ENCODE measurements at regions not wholly inside any gene's neighbourhood (a gene's known extent, or its start where the extent isn't known, plus 50 kb on each side); places are given as distances from the start of the nearest gene placed in this dataset.

GRCh38 chr15:47383801-47384200 lies 333.5 kb upstream of the SEMA6D start:
- H3K4me3 ChIP-seq (ENCODE audit: low read depth, low read length) = no peak overlapping the region
- DNase-seq (ENCODE audit: low read depth) = no peak

- peak; percentile 94 for DNase-seq (ENCODE audit: low read depth)
- H3K4me3 ChIP-seq (ENCODE audit: low read depth, low read length) = no peak overlapping the region
Measured at GRCh38 chr15:47384341-47384740, 333.0 kb upstream of the SEMA6D start.

- DNase-seq (ENCODE audit: low read depth) = no peak
- H3K4me3 ChIP-seq (ENCODE audit: low read depth, low read length) = no peak overlapping the region
Measured at GRCh38 chr15:47384776-47385175, 332.5 kb upstream of the SEMA6D start.

- H3K4me3 ChIP-seq (ENCODE audit: low read depth, low read length) = no peak overlapping the region
- DNase-seq (ENCODE audit: low read depth) = no peak
Measured at GRCh38 chr15:47386459-47386858, 330.8 kb upstream of the SEMA6D start.

- no peak overlapping the region for H3K4me3 ChIP-seq (ENCODE audit: low read depth, low read length)
- no peak for DNase-seq (ENCODE audit: low read depth)
Measured at GRCh38 chr15:47388299-47388698, 329.0 kb upstream of the SEMA6D start.

GRCh38 chr15:47390208-47390765 lies 327.0 kb upstream of the SEMA6D start:
- H3K4me3 ChIP-seq (ENCODE audit: low read depth, low read length) = no peak overlapping the region

GRCh38 chr15:47394286-47394809 lies 323.0 kb upstream of the SEMA6D start:
- H3K4me3 ChIP-seq (ENCODE audit: low read depth, low read length) = no peak overlapping the region

More at GRCh38 chr15:47390208-47390765, 327.0 kb upstream of the SEMA6D start:
- DNase-seq (ENCODE audit: low read depth) = no peak

GRCh38 chr15:47395076-47395475 lies 322.2 kb upstream of the SEMA6D start:
- DNase-seq (ENCODE audit: low read depth) = no peak
- H3K4me3 ChIP-seq (ENCODE audit: low read depth, low read length) = no peak overlapping the region

More at GRCh38 chr15:47394286-47394809, 323.0 kb upstream of the SEMA6D start:
- no peak for DNase-seq (ENCODE audit: low read depth)

- DNase-seq (ENCODE audit: low read depth) = no peak
- H3K4me3 ChIP-seq (ENCODE audit: low read depth, low read length) = no peak overlapping the region
Measured at GRCh38 chr15:47397655-47398054, 319.6 kb upstream of the SEMA6D start.

GRCh38 chr15:47398132-47398531 lies 319.2 kb upstream of the SEMA6D start:
- DNase-seq (ENCODE audit: low read depth) = no peak
- no peak overlapping the region for H3K4me3 ChIP-seq (ENCODE audit: low read depth, low read length)

GRCh38 chr15:47398594-47398993 lies 318.7 kb upstream of the SEMA6D start:
- DNase-seq (ENCODE audit: low read depth) = no peak
- no peak overlapping the region for H3K4me3 ChIP-seq (ENCODE audit: low read depth, low read length)

- no peak overlapping the region for H3K4me3 ChIP-seq (ENCODE audit: low read depth, low read length)
- no peak for DNase-seq (ENCODE audit: low read depth)
Measured at GRCh38 chr15:47399100-47399499, 318.2 kb upstream of the SEMA6D start.

- no peak for DNase-seq (ENCODE audit: low read depth)
- H3K4me3 ChIP-seq (ENCODE audit: low read depth, low read length) = no peak overlapping the region
Measured at GRCh38 chr15:47400603-47401002, 316.7 kb upstream of the SEMA6D start.

- no peak for DNase-seq (ENCODE audit: low read depth)
- no peak overlapping the region for H3K4me3 ChIP-seq (ENCODE audit: low read depth, low read length)
Measured at GRCh38 chr15:47401427-47401826, 315.9 kb upstream of the SEMA6D start.

- DNase-seq (ENCODE audit: low read depth) = no peak
- H3K4me3 ChIP-seq (ENCODE audit: low read depth, low read length) = no peak overlapping the region
Measured at GRCh38 chr15:47402829-47403228, 314.5 kb upstream of the SEMA6D start.

GRCh38 chr15:47404877-47405276 lies 312.4 kb upstream of the SEMA6D start:
- H3K4me3 ChIP-seq (ENCODE audit: low read depth, low read length) = no peak overlapping the region
- DNase-seq (ENCODE audit: low read depth) = no peak

GRCh38 chr15:47405365-47406162 lies 311.7 kb upstream of the SEMA6D start:
- DNase-seq (ENCODE audit: low read depth) = no peak

GRCh38 chr15:47407692-47408091 lies 309.6 kb upstream of the SEMA6D start:
- H3K4me3 ChIP-seq (ENCODE audit: low read depth, low read length) = no peak overlapping the region
- no peak for DNase-seq (ENCODE audit: low read depth)

More at GRCh38 chr15:47405365-47406162, 311.7 kb upstream of the SEMA6D start:
- no peak overlapping the region for H3K4me3 ChIP-seq (ENCODE audit: low read depth, low read length)

- no peak overlapping the region for H3K4me3 ChIP-seq (ENCODE audit: low read depth, low read length)
- peak; percentile 93 for DNase-seq (ENCODE audit: low read depth)
Measured at GRCh38 chr15:47409038-47409437, 308.3 kb upstream of the SEMA6D start.

GRCh38 chr15:47409600-47409999 lies 307.7 kb upstream of the SEMA6D start:
- H3K4me3 ChIP-seq (ENCODE audit: low read depth, low read length) = no peak overlapping the region

GRCh38 chr15:47410247-47410646 lies 307.1 kb upstream of the SEMA6D start:
- DNase-seq (ENCODE audit: low read depth) = no peak
- H3K4me3 ChIP-seq (ENCODE audit: low read depth, low read length) = no peak overlapping the region

More at GRCh38 chr15:47409600-47409999, 307.7 kb upstream of the SEMA6D start:
- DNase-seq (ENCODE audit: low read depth) = peak; percentile 61

Data from skeletal muscle cell (primary cell).